K562 (cell line): ENCODE measurements at regions not wholly inside any gene's neighbourhood (a gene's known extent, or its start where the extent isn't known, plus 50 kb on each side); places are given as distances from the start of the nearest gene placed in this dataset.

Source experiments
- ATAC-seq: fragments of 200-7000 bp; cut with Tn5 transposase; 3 replicates; pipeline ENCODE4 v1.9.1; 2020; ENCODE audit warnings: moderate library complexity
- BruUV-seq: library from RNA; stranded (reverse); fragments of 400-500 nt; replicated peaks from 2 replicates; lab custom pipeline; 2021; lab: Mats Ljungman, UMichigan
- CTCF ChIA-PET: fragments of 300-600 bp; formaldehyde crosslinking; extraction: SDS; loops from one replicate; lab custom pipeline; 2021; ENCODE audit warnings: low intra/inter-chr PET ratio; lab: Yijun Ruan, JAX
- POLR2A ChIA-PET: fragments of 300-600, 350-650 bp; sonication (Branson Sonifier 250); formaldehyde crosslinking; extraction: SDS; loops from one replicate; lab custom pipeline; 2021; ENCODE audit warnings: antibody characterized with exemption, inconsistent platforms; lab: Yijun Ruan, JAX
- DNase-seq, 4 experiments: peaks; one replicate each; pipeline versions ENCODE4 v3.0.0 to v3.0.0-alpha.2; 2011 to 2018; ENCODE audit warnings: low spot score in 3 of 4, mixed read lengths in 3 of 4; ENCODE audit errors: extremely low read depth in 1 of 4
- FAIRE-seq: peaks from 2 replicates; lab custom pipeline; 2011; peaks lifted over from hg19 to GRCh38; lab: Jason Lieb, UNC
- H2AFZ ChIP-seq: 2 replicates; pipeline ENCODE4 v1.6.0; 2011; ENCODE audit warnings: low read depth, low read length, control low read depth, inconsistent platforms
- H3K27ac ChIP-seq: fragments of 200-600 bp; 3 replicates; pipeline ENCODE4 v1.8.0; 2011; ENCODE audit warnings: low read depth, mild to moderate bottlenecking, control low read depth, inconsistent platforms, low read length, moderate library complexity, mixed read lengths; ENCODE audit errors: extremely low read depth
- H3K27me3 ChIP-seq, 2 experiments: fragments of 300-600 bp in 1 of 2; 2 replicates in 1 of 2; 3 replicates in 1 of 2; pipeline versions ENCODE4 v1.6.0 to v1.8.0; 2011; ENCODE audit warnings: inconsistent platforms in 2 of 2, low read length in 2 of 2, mild to moderate bottlenecking in 1 of 2, mixed read lengths in 1 of 2, moderate library complexity in 1 of 2; ENCODE audit not compliant: control insufficient read depth in 2 of 2, insufficient read depth in 2 of 2
- H3K36me3 ChIP-seq: fragments of 300-600 bp; 3 replicates; pipeline ENCODE4 v1.8.0; 2011; ENCODE audit warnings: mild to moderate bottlenecking, low read length, inconsistent platforms; ENCODE audit not compliant: control insufficient read depth, insufficient read depth
- H3K4me1 ChIP-seq, 2 experiments: fragments of 200-600 bp in 1 of 2; replicated peaks in 1 of 2; 2 replicates in 1 of 2; 3 replicates in 1 of 2; pipeline versions ENCODE4 v1.5.1 to v1.8.0; 2011; ENCODE audit warnings: inconsistent platforms in 2 of 2, low read length in 2 of 2, mild to moderate bottlenecking in 1 of 2, mixed read lengths in 1 of 2, moderate library complexity in 1 of 2; ENCODE audit not compliant: control insufficient read depth in 2 of 2, insufficient read depth in 2 of 2
- H3K4me2 ChIP-seq: 2 replicates; pipeline ENCODE4 v1.6.1; 2011; ENCODE audit warnings: low read length, control low read depth, inconsistent platforms, mixed read lengths; ENCODE audit not compliant: insufficient read depth
- H3K4me3 ChIP-seq: fragments of 200-600 bp; sonication (generic), shearing (Covaris generic); 2 replicates; pipeline ENCODE4 v1.5.1; 2016; ENCODE audit warnings: control low read depth, inconsistent platforms
- H3K79me2 ChIP-seq: fragments of 200-600 bp; 3 replicates; pipeline ENCODE4 v1.8.0; 2011; ENCODE audit warnings: low read length, inconsistent platforms; ENCODE audit not compliant: control insufficient read depth, insufficient read depth
- H3K9ac ChIP-seq, 2 experiments: 2 replicates each; pipeline versions ENCODE4 v1.6.0 to v1.6.1; 2011; ENCODE audit warnings: low read depth in 2 of 2, low read length in 2 of 2, control low read depth in 1 of 2, inconsistent platforms in 1 of 2, mild to moderate bottlenecking in 1 of 2, mixed read lengths in 1 of 2; ENCODE audit not compliant: insufficient read depth in 1 of 2
- H3K9me1 ChIP-seq: one replicate; pipeline ENCODE4 v1.6.0; 2011; ENCODE audit warnings: inconsistent platforms, mild to moderate bottlenecking, low read length, moderate library complexity; ENCODE audit not compliant: control insufficient read depth, insufficient read depth
- H3K9me3 ChIP-seq: replicated peaks from 2 replicates; pipeline ENCODE4 v1.5.1; 2011; ENCODE audit warnings: low read depth, low read length, inconsistent platforms; ENCODE audit not compliant: control insufficient read depth, insufficient read depth
- H4K20me1 ChIP-seq: replicated peaks from 2 replicates; pipeline ENCODE4 v1.6.1; 2011; ENCODE audit warnings: low read length, inconsistent platforms, mixed read lengths; ENCODE audit not compliant: control insufficient read depth, insufficient read depth
- ARNT ChIP-seq, 2 experiments: fragments of 450-650 bp; IDR thresholded peaks; 2 replicates each; pipeline ENCODE4 v1.6.1; 2016; ENCODE audit warnings: mild to moderate bottlenecking in 1 of 2
- CCNT2 ChIP-seq: IDR thresholded peaks from 2 replicates; pipeline ENCODE4 v1.6.1; 2011; ENCODE audit warnings: borderline replicate concordance, low read depth, mild to moderate bottlenecking, moderate library complexity, mixed read lengths, low read length; ENCODE audit not compliant: insufficient read length; ENCODE audit errors: extremely low read depth
- HDGF ChIP-seq: fragments of 450-650 bp; IDR thresholded peaks from 2 replicates; pipeline ENCODE4 v1.6.1; 2016
- KLF10 ChIP-seq: fragments of 250-450 bp; sonication (Bioruptor Pico); IDR thresholded peaks from 2 replicates; pipeline ENCODE4 v1.6.1; 2021; ENCODE audit warnings: matching md5 sums
- NCOA1 ChIP-seq: fragments of 450-650 bp; IDR thresholded peaks from 2 replicates; pipeline ENCODE4 v1.6.1; 2016; ENCODE audit warnings: low read depth
- PHTF2 ChIP-seq: fragments of 250-450 bp; sonication (Bioruptor Pico); IDR thresholded peaks from 2 replicates; pipeline ENCODE4 v1.5.0; 2021; ENCODE audit warnings: mild to moderate bottlenecking
- RBM34 ChIP-seq: fragments of 200-400 bp; formaldehyde crosslinking; IDR thresholded peaks from 2 replicates; pipeline ENCODE4 v1.6.1; 2018; ENCODE audit warnings: low read length, borderline replicate concordance; ENCODE audit not compliant: insufficient read depth
- SREBF2 ChIP-seq: sonication (generic); formaldehyde crosslinking; IDR thresholded peaks from 2 replicates; pipeline ENCODE4 v1.4.0; 2020; ENCODE audit warnings: mild to moderate bottlenecking, missing genetic modification reagents
- TFE3 ChIP-seq: fragments of 450-650 bp; formaldehyde crosslinking; IDR thresholded peaks from 2 replicates; pipeline ENCODE4 v1.4.0; 2020; ENCODE audit warnings: mild to moderate bottlenecking, mixed read lengths
- ZNF398 ChIP-seq: fragments of 250-450 bp; sonication (Bioruptor Pico); IDR thresholded peaks from 2 replicates; pipeline ENCODE4 v1.8.0; 2021; ENCODE audit warnings: moderate library complexity, mild to moderate bottlenecking, inconsistent platforms
- WGBS: fragments of 100-300 bp; shearing (Covaris generic); methylation state at CpG from one replicate; pipeline ENCODE4 v1.1.6; 2016; ENCODE audit warnings: low coverage, mixed read lengths; ENCODE audit not compliant: insufficient coverage; ENCODE audit errors: missing lambda C conversion rate; 5-methylcytosine and 5-hydroxymethylcytosine counted together
- in situ Hi-C: fragments of 300-500 bp; cut with MboI; formaldehyde crosslinking; loops from 4 replicates; pipeline ENCODE4 v1.15.0; 2018; ENCODE audit warnings: inconsistent platforms, mixed read lengths
- intact Hi-C: fragments of 100-400 bp; cut with micrococcal nuclease; formaldehyde crosslinking; loops from 2 replicates; pipeline ENCODE4 v1.14.2; 2022

- intact Hi-C loops: no loop called here
- no peak overlapping the region for H3K4me3 ChIP-seq
- ATAC-seq (no peak), FAIRE-seq (no peak)
- 0% methylated on average over 2 of the region's 2 CpGs for WGBS
- in situ Hi-C loops: no loop called here
- H2AFZ ChIP-seq: no peak overlapping the region
- peaks cover 2% of the 10 kb centered on the region; the same call in 1 of the 2 replicates for H3K9me3 ChIP-seq
- CTCF ChIA-PET: no interaction called here
- H3K27ac ChIP-seq: no peak overlapping the region
- H3K27me3 ChIP-seq: no peaks in the 10 kb centered on the region
- no peaks in the 10 kb centered on the region for H3K4me1 ChIP-seq
- no peaks in the 10 kb centered on the region for H4K20me1 ChIP-seq
- BruUV-seq: no TSS peak
- no peak overlapping the region for H3K4me2 ChIP-seq
- TF ChIP-seq NCOA1 (no peak), SREBF2 (CRISPR knock-in tag) (no peak), ZNF398 (no peak), HDGF (no peak), PHTF2 (CRISPR knock-in tag) (no peak), TFE3 (CRISPR knock-in tag) (no peak), RBM34 (no peak), CCNT2 (no peak), KLF10 (CRISPR knock-in tag) (no peak), ARNT (IDR thresholded peaks at IDR 0.05) (no peak)
- TF ChIP-seq, all 486 proteins: peak for 0
- DNase-seq: no peak
- Histone ChIP-seq H3K36me3 (no peaks in the 10 kb centered on the region), H3K9me1 (no peaks in the 10 kb centered on the region), H3K9ac (no peak overlapping the region), H3K79me2 (no peaks in the 10 kb centered on the region)
- POLR2A ChIA-PET: no interaction called here
Measured at GRCh38 chr5:50582699-50583098, 83.7 kb upstream of the PARP8 start.
